Omental fat pad (tissue), 3 donors: ENCODE measurements at regions not wholly inside any gene's neighbourhood (a gene's known extent, or its start where the extent isn't known, plus 50 kb on each side); places are given as distances from the start of the nearest gene placed in this dataset.
A peak's percentile ranks its signal among the peaks of the same experiment; 100 is the strongest.
"Not testable (repeated sequence)": the region's sequence is repeated elsewhere in the genome, so short reads cannot be mapped to it uniquely, and the experiment has no call there.

Source experiments
- ATAC-seq: fragments of 150-250 bp; one replicate; pipeline ENCODE4 v1.9.1; 2016; ENCODE audit warnings: mild to moderate bottlenecking, moderate library complexity; ENCODE audit not compliant: low FRiP score
- DNase-seq: peaks from one replicate; pipeline ENCODE4 v3.0.0-alpha.2; 2019; ENCODE audit warnings: low spot score
- CTCF ChIP-seq, 3 donors: fragments of 450-650 bp; IDR thresholded peaks; one replicate each; pipeline ENCODE4 v1.5.1; 2016 to 2017; ENCODE audit warnings: antibody characterized with exemption in 3 of 3, mild to moderate bottlenecking in 3 of 3, moderate library complexity in 2 of 3

DNA sequence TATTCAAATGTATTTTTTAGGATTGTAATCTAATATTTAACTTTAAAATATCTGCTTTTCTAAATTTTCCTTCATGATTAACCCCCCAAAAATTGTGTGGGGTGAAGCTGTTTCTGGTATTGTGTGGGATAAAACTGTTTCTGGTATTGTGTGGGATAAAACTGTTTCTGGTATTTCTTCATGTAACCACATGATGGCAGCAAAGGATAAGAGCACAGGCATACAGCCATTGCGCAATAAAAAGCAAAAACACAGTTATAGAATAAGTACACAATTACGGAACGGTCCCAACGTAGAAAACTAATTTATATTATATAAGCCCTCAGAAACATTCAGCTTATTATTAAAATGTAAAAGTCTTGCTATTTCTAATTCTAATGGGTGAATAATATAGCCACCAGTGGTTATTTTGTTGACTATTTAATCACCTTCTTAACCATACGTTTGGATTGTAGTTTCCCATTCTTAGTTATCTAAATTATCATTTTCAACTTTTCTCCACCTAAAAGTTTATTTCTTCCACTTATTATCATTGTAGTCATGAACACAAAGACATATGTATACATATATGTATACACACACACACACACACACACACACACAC lies 333.9 kb upstream of the FSTL5 start:
- ATAC-seq (no peak), DNase-seq (no peak)
- peak in 1 of 3 donors; percentile 23 for TF ChIP-seq CTCF (IDR thresholded peaks at IDR 0.05)

GRCh38 chr4:162494935-162495334 lies 331.1 kb upstream of the FSTL5 start:
- no peak for TF ChIP-seq CTCF (IDR thresholded peaks at IDR 0.05)
- no peak for ATAC-seq

GRCh38 chr4:162485486-162485885 lies 321.7 kb upstream of the FSTL5 start:
- no peak for DNase-seq
- ATAC-seq, result no peak
- no peak for TF ChIP-seq CTCF (IDR thresholded peaks at IDR 0.05)

More at GRCh38 chr4:162494935-162495334, 331.1 kb upstream of the FSTL5 start:
- DNase-seq, result no peak

- ATAC-seq, result no peak
- no peak for DNase-seq
- TF ChIP-seq CTCF (IDR thresholded peaks at IDR 0.05), result no peak
These were observed 311.4 kb upstream of the FSTL5 start for GRCh38 chr4:162475246-162475645.

- no peak for TF ChIP-seq CTCF (IDR thresholded peaks at IDR 0.05)
- ATAC-seq (no peak), DNase-seq (no peak)
These were observed 306.2 kb upstream of the FSTL5 start for GRCh38 chr4:162469977-162470376.

- not testable (repeated sequence) for ATAC-seq, DNase-seq
These were observed 301.6 kb upstream of the FSTL5 start for GRCh38 chr4:162465356-162465755.

DNA sequence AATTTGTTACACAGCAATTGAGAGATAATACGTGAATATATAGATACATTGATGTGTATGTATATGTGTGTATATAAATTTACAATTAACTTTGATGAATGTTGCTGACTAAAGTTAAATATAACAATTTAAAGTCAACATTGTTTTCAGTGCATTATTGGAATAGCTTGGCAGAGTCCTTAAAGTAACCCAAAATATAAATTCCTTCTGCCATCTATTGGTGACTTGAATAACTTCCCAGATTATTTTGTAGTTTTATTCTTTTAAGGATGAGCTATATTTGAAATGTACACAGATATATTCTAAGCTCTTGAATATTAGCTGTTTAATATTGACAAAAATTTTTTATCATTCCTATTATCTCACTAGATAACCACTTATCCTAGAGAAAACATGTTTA lies 298.2 kb upstream of the FSTL5 start:
- no peak for TF ChIP-seq CTCF (IDR thresholded peaks at IDR 0.05)
- ATAC-seq, result no peak

More for the DNA sequence above, 298.2 kb upstream of the FSTL5 start:
- no peak for DNase-seq
